ENCODE measurements at regions not wholly inside any gene's neighbourhood (a gene's known extent, or its start where the extent isn't known, plus 50 kb on each side); places are given as distances from the start of the nearest gene placed in this dataset.
"Not testable (repeated sequence)": the region's sequence is repeated elsewhere in the genome, so short reads cannot be mapped to it uniquely, and the experiment has no call there.

DNA sequence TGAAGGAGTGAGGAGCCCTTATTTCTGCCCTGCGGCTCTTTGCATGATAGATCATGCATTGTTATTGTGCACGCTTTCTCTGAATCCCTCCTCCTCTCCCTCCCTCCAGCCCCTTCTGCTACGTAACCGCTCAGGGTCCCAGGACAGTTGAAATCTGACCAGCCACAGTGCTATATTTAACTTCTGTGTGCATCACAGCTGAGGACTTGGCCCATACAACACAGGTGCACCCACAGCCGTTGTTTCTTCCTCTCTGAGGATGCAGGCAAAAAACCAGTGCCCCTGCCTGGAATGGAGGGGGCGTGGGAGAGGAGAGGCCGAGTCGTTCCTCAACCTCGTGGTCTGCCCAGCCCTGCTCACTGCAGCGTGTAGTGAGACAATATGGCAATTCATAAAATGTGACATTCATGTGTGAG is 335.6 kb upstream of the CLINT1 start:
- DNase-seq, result no peak
- in situ Hi-C loops (cut with HindIII; ENCODE audit: low pct_ligation_motif_present, low pct_unique_long_range_greater_than_20kb, low sequenced_read_pairs), result no loop called here

DNA sequence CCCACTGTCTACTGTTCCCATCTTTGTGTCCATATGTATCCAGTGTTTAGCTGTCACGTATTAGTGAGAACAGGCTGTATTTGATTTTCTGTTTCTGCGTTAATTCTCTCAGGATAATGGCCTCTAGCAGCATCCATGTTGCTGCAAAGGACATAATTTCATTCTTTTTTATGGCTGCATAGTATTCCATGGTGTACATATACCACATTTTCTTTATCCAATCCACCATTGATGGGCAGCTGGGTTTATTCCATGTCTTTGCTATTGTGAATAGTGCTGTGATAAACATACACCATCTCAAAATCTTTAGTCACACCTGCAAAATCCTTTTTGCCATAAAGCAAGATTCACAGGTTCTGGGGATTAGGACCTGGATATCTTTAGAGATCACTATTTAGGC is 334.4 kb upstream of the CLINT1 start:
- not testable (repeated sequence) for DNase-seq

GRCh38 chr5:158180407-158180806 is 321.5 kb upstream of the CLINT1 start:
- no peak for DNase-seq
- in situ Hi-C loops (cut with HindIII; ENCODE audit: low pct_ligation_motif_present, low pct_unique_long_range_greater_than_20kb, low sequenced_read_pairs), result no loop called here

More for the DNA sequence above, 334.4 kb upstream of the CLINT1 start:
- in situ Hi-C loops (cut with HindIII; ENCODE audit: low pct_ligation_motif_present, low pct_unique_long_range_greater_than_20kb, low sequenced_read_pairs), result not testable (repeated sequence)

- in situ Hi-C loops (cut with HindIII; ENCODE audit: low pct_ligation_motif_present, low pct_unique_long_range_greater_than_20kb, low sequenced_read_pairs), result no loop called here
- DNase-seq, result no peak
Measured at GRCh38 chr5:158179271-158179670, 320.3 kb upstream of the CLINT1 start.

- DNase-seq, result no peak
- in situ Hi-C loops (cut with HindIII; ENCODE audit: low pct_ligation_motif_present, low pct_unique_long_range_greater_than_20kb, low sequenced_read_pairs), result no loop called here
Measured at GRCh38 chr5:158178535-158178934, 319.6 kb upstream of the CLINT1 start.

GRCh38 chr5:158177146-158177545 is 318.2 kb upstream of the CLINT1 start:
- in situ Hi-C loops (cut with HindIII; ENCODE audit: low pct_ligation_motif_present, low pct_unique_long_range_greater_than_20kb, low sequenced_read_pairs), result no loop called here
- DNase-seq, result no peak

- DNase-seq, result no peak
- in situ Hi-C loops (cut with HindIII; ENCODE audit: low pct_ligation_motif_present, low pct_unique_long_range_greater_than_20kb, low sequenced_read_pairs), result no loop called here
Measured at GRCh38 chr5:158175934-158176481, 317.1 kb upstream of the CLINT1 start.

GRCh38 chr5:158174918-158175851 is 316.2 kb upstream of the CLINT1 start:
- in situ Hi-C loops (cut with HindIII; ENCODE audit: low pct_ligation_motif_present, low pct_unique_long_range_greater_than_20kb, low sequenced_read_pairs), result no loop called here
- DNase-seq, result peak; percentile 49

DNA sequence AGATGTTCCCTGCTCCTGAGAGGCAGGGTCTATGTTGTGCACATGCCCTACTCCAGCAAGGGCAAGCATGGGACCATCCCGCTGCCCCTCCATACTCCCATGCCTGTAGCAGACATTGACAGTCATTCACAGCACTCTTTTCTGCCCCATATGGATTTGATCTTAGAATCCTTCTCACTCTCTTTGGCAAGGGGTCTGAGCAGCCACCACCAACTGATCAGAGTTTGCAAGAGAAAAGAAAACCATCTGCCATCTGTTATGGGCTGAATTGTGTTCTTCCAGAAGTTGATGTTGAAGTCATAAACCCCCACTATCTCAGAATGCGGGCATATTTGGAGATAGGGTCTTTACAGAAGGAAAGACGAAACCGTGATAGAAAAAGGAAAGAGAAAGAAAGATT is 315.1 kb upstream of the CLINT1 start:
- in situ Hi-C loops (cut with HindIII; ENCODE audit: low pct_ligation_motif_present, low pct_unique_long_range_greater_than_20kb, low sequenced_read_pairs), result no loop called here
- no peak for DNase-seq

DNA sequence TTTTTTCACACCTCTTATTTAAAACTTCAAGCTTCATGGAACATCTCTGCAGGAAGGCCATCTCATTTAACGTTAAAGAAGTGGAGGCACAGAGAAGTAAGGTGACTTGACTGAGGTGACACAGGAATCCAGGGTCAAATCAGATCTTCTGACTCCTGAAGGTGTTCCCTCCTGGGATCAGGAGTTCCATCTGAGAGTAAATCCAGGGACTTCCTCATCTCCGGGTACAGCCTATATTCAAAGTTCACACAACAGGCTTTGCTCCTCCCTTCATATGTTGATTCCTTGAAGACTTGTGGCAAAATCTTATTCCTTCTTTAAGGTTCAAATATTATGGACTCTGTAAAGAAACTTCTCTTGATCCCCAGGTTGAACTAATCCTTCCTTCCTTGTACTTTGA is 313.1 kb upstream of the CLINT1 start:
- no peak for DNase-seq
- in situ Hi-C loops (cut with HindIII; ENCODE audit: low pct_ligation_motif_present, low pct_unique_long_range_greater_than_20kb, low sequenced_read_pairs), result no loop called here

- in situ Hi-C loops (cut with HindIII; ENCODE audit: low pct_ligation_motif_present, low pct_unique_long_range_greater_than_20kb, low sequenced_read_pairs), result no loop called here
Measured at GRCh38 chr5:158170534-158170933, 311.6 kb upstream of the CLINT1 start.

DNA sequence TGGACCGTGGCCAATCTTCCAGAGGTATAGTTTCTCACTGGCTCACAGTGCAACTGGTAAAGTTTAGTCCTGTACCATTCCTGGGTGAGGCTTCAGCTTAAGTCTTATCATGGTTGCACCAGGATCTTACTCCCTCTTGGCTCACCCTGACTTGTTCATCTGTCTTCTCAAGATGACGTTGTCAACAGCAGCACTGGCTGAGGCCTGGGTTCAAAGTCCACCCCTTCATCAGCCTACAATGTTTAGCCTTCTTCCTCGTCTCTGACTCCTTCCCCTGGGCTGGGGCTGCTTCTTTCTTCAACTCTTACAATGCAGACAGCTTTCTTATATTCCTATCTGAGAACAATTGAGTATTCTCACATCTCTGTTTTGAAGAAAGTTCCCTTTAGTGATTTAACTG is 311.1 kb upstream of the CLINT1 start:
- in situ Hi-C loops (cut with HindIII; ENCODE audit: low pct_ligation_motif_present, low pct_unique_long_range_greater_than_20kb, low sequenced_read_pairs), result no loop called here
- no peak for DNase-seq

More at GRCh38 chr5:158170534-158170933, 311.6 kb upstream of the CLINT1 start:
- no peak for DNase-seq

DNA sequence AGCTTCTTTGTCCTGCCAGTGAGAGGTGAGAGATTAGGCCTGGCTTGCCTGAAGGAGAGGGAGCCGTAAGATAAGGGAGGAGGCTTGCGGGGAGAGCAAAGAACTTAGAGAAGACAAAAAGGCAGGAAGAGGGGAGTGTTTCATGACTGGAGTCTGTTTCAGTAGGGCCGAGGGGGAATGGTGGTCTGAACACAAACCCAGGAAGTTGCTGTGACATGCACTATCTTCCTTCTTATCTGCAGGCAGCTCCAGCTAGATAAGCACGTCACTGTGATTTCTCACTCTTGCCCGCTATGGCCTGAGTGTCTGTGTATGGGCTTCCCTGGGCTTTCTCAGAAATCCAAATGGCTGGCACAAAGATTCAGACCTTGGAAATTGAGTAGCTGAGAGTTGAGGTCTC is 307.5 kb upstream of the CLINT1 start:
- in situ Hi-C loops (cut with HindIII; ENCODE audit: low pct_ligation_motif_present, low pct_unique_long_range_greater_than_20kb, low sequenced_read_pairs), result no loop called here
- no peak for DNase-seq

GRCh38 chr5:158165647-158166046 is 306.7 kb upstream of the CLINT1 start:
- in situ Hi-C loops (cut with HindIII; ENCODE audit: low pct_ligation_motif_present, low pct_unique_long_range_greater_than_20kb, low sequenced_read_pairs), result no loop called here
- no peak for DNase-seq

DNA sequence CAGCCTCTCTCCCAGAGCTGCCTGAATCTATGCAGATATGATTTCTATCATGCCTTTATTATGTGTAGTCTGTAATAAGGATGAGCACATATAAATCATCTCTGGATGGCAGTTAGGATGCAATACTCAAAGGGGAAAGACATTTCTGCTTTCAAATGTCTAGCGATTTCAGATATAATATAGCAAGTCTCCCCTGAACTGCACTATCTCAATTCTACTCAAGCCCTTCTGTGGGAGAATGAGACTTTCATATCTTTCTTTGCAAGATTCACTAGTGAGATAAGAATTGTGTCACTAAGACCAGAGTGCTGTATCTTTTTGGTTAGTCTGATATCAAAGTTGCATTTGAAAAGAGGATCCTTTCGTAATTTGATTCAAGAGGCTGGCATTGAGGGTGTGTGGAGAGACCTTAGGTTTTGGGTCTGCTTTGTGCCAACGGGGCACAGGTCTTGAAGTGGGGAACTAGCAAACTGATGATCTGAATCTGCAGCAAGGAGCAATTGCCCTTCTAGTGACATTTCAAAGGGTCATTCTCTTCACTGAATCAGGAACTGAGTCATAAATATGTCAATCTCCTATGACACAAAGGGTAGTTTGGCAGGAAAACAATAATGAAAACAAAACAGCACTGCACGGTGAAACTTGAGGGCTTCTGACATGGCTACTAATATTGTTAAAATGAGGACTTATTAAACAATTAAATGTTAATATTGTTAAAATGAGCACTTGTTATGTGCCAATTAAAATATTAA is 305.5 kb upstream of the CLINT1 start:
- no peak for DNase-seq
- in situ Hi-C loops (cut with HindIII; ENCODE audit: low pct_ligation_motif_present, low pct_unique_long_range_greater_than_20kb, low sequenced_read_pairs), result no loop called here

- no peak for DNase-seq
- in situ Hi-C loops (cut with HindIII; ENCODE audit: low pct_ligation_motif_present, low pct_unique_long_range_greater_than_20kb, low sequenced_read_pairs), result no loop called here
Measured at GRCh38 chr5:158163451-158164295, 304.7 kb upstream of the CLINT1 start.

GRCh38 chr5:158162479-158163034 is 303.6 kb upstream of the CLINT1 start:
- in situ Hi-C loops (cut with HindIII; ENCODE audit: low pct_ligation_motif_present, low pct_unique_long_range_greater_than_20kb, low sequenced_read_pairs), result no loop called here
- no peak for DNase-seq

DNA sequence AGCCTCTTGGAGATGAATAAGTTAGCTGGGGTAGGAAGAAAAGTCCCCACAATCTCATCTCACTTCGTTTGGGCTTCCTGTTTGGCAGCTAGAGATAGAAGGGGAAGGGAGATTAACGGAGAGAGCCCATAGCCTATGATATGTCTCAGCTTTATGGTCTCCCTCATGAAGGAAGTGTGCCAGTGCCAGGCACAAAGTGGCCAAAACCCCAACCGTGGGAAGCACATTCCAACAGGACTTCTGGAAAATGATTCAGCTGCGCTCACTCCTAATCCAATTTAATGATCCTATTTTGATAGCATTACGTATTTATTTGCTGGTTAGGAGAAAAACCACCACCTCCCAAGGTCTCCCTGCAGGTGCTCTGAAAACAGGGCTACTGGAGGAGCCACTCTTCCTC is 303.1 kb upstream of the CLINT1 start:
- in situ Hi-C loops (cut with HindIII; ENCODE audit: low pct_ligation_motif_present, low pct_unique_long_range_greater_than_20kb, low sequenced_read_pairs), result no loop called here
- no peak for DNase-seq

Data from ACHN (cell line).